ENCODE measurements at regions not wholly inside any gene's neighbourhood (a gene's known extent, or its start where the extent isn't known, plus 50 kb on each side); places are given as distances from the start of the nearest gene placed in this dataset.

DNA sequence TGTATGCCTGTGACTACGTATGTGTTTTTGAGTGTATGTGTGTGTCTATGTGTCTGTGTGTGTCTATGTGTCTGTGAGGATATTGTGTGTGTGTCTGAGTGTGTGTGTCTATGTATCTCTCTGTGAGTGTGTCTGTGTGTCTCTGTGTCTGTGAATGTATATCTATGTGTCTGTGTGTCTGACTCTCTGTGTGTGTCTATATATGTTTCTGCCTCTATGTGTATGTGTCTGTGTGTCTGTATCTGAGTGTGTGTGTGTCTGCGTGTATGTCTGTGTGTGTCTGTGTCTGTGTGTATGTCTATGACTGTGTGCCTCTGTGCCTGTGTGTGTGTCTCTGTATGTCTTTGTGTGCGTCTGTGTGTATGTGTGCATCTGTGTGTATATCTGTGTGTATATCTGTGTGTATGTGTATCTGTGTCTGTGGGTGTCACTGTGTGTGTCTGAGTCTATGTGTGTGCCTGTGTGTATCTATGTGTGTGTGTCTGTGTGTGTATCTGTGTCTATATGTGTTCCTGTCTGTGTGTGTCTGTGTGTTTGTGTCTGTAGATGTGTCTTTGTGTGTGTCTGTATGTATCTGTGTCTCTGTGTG is 172.7 kb downstream of the MYCN start:
- DNase-seq, result no peak
- Histone ChIP-seq H3K4ac (ENCODE audit: low read depth, low read length) (no peak overlapping the region), H3K23me2 (ENCODE audit: insufficient read length, low read depth, low read length, poor library complexity, severe bottlenecking) (no peaks in the 10 kb centered on the region), H2BK15ac (ENCODE audit: low read depth, low read length) (no peak overlapping the region), H4K91ac (ENCODE audit: insufficient read length, low read depth, low read length) (no peak overlapping the region), H3T11ph (ENCODE audit: low read length) (no peak overlapping the region), H2BK5ac (ENCODE audit: insufficient read length, low read length) (no peak overlapping the region), H3K14ac (ENCODE audit: insufficient read depth, low read length) (no peak overlapping the region), H2BK12ac (ENCODE audit: insufficient read length, low read depth, low read length) (no peak overlapping the region), H4K8ac (replicated peaks; ENCODE audit: insufficient read length, low read depth, low read length) (peak overlapping the region; percentile 20), H3K18ac (ENCODE audit: insufficient read length, low read depth, low read length) (no peak overlapping the region), H4K20me1 (ENCODE audit: control insufficient read depth, insufficient read depth, insufficient read length) (no peaks in the 10 kb centered on the region), H3K27ac (ENCODE audit: insufficient read length, low read depth, low read length) (no peak overlapping the region), H3K27me3 (ENCODE audit: insufficient read depth, low read length) (no peaks in the 10 kb centered on the region), H3K79me1 (ENCODE audit: insufficient read depth, low read depth, low read length, poor library complexity, severe bottlenecking) (no peaks in the 10 kb centered on the region), H2BK120ac (ENCODE audit: low read depth, low read length, poor library complexity, severe bottlenecking) (no peak overlapping the region), H3K56ac (ENCODE audit: insufficient read length, low read depth, low read length) (peak overlapping the region; percentile 20), H4K5ac (ENCODE audit: insufficient read length, low read depth, low read length) (no peak overlapping the region), H3K4me1 (ENCODE audit: insufficient read depth, low read length) (no peaks in the 10 kb centered on the region), H3K23ac (ENCODE audit: insufficient read length, low read depth, low read length) (no peak overlapping the region), H2AFZ (ENCODE audit: low read length) (no peak overlapping the region), H3K9ac (ENCODE audit: extremely low read depth, insufficient read length, low read length) (no peak overlapping the region), H3K79me2 (ENCODE audit: insufficient read depth, low read length) (no peaks in the 10 kb centered on the region), H2AK5ac (ENCODE audit: insufficient read length, low read length) (no peak overlapping the region), H3K9me3 (ENCODE audit: control insufficient read depth, low read depth, low read length) (no peaks in the 10 kb centered on the region), H3K4me2 (ENCODE audit: insufficient read depth, insufficient read length, low read length) (no peak overlapping the region), H2BK20ac (ENCODE audit: low read depth, low read length, poor library complexity, severe bottlenecking) (no peak overlapping the region)
- Mint-ChIP-seq H3K4me1 (peaks cover 18 to 30% of the 10 kb centered on the region in 2 experiments), H3K4me3 (no peak overlapping the region), H3K36me3 (ENCODE audit: insufficient read depth in 1 of 3, low read depth in 3 of 3) (no peaks in the 10 kb centered on the region), H3K27me3 (ENCODE audit: low read depth) (no peaks in the 10 kb centered on the region), H3K27ac (no peak overlapping the region), H3K9me3 (no peaks in the 10 kb centered on the region)
- no peak for TF ChIP-seq CTCF (conservative IDR thresholded peaks at IDR 0.05)
- no CpG with 5 or more reads among the region's 3 CpGs for WGBS (ENCODE audit: extremely low coverage, insufficient read length, low lambda C conversion rate)

Measured in H9 (cell line).